ENCODE measurements at regions not wholly inside any gene's neighbourhood (a gene's known extent, or its start where the extent isn't known, plus 50 kb on each side); places are given as distances from the start of the nearest gene placed in this dataset.

- Histone ChIP-seq H3K4me3 (ENCODE audit: low read length in 3 of 3) (no peak overlapping the region), H3K9ac (ENCODE audit: low read length in 3 of 3) (no peak overlapping the region), H3K4me1 (ENCODE audit: control insufficient read depth in 2 of 3, insufficient read depth in 2 of 3, low read depth in 1 of 3, low read length in 3 of 3) (no peaks in the 10 kb centered on the region), H3K27me3 (ENCODE audit: control insufficient read depth, insufficient read depth, low read length) (no peaks in the 10 kb centered on the region), H3K9me3 (ENCODE audit: control insufficient read depth in 2 of 3, insufficient read depth in 1 of 3, low read length in 3 of 3) (no peaks in the 10 kb centered on the region), H3K27ac (ENCODE audit: low read depth in 2 of 2, low read length in 2 of 2) (no peak overlapping the region), H3K36me3 (ENCODE audit: control insufficient read depth in 2 of 3, insufficient read depth in 3 of 3, low read length in 3 of 3) (no peaks in the 10 kb centered on the region)
- no peak for FAIRE-seq
- no peak for TF ChIP-seq CTCF (IDR thresholded peaks at IDR 0.05; ENCODE audit: borderline replicate concordance, extremely low read depth, insufficient read depth)
- no peak for DNase-seq
- intact Hi-C loops (cut with DNase I) = no loop called here
Measured at GRCh38 chr2:106667478-106668070, 180.4 kb downstream of the CD8B2 start.

- intact Hi-C loops (cut with DNase I) = no loop called here
- no peak overlapping the region for H3K9ac ChIP-seq (ENCODE audit: low read length in 3 of 3)
- no peak for FAIRE-seq
Measured at GRCh38 chr2:106685180-106685897, 198.2 kb downstream of the CD8B2 start.

GRCh38 chr2:106686814-106687213, 199.2 kb downstream of the ST6GAL2 start:
- FAIRE-seq (no peak), DNase-seq (no peak)
- peaks cover 2 to 5% (median 2%) of the 10 kb centered on the region in 3 donors for H3K9me3 ChIP-seq (ENCODE audit: control insufficient read depth in 2 of 3, insufficient read depth in 1 of 3, low read length in 3 of 3)

More at GRCh38 chr2:106685180-106685897, 198.2 kb downstream of the CD8B2 start:
- Histone ChIP-seq H3K4me3 (ENCODE audit: low read length in 3 of 3) (no peak overlapping the region), H3K27ac (ENCODE audit: low read depth in 2 of 2, low read length in 2 of 2) (no peak overlapping the region), H3K27me3 (ENCODE audit: control insufficient read depth, insufficient read depth, low read length) (no peaks in the 10 kb centered on the region), H3K9me3 (ENCODE audit: control insufficient read depth in 2 of 3, insufficient read depth in 1 of 3, low read length in 3 of 3) (peaks cover 2 to 5% (median 2%) of the 10 kb centered on the region in 3 donors), H3K4me1 (ENCODE audit: control insufficient read depth in 2 of 3, insufficient read depth in 2 of 3, low read depth in 1 of 3, low read length in 3 of 3) (no peaks in the 10 kb centered on the region), H3K36me3 (ENCODE audit: control insufficient read depth in 2 of 3, insufficient read depth in 3 of 3, low read length in 3 of 3) (no peaks in the 10 kb centered on the region)
- no peak for DNase-seq
- no peak for TF ChIP-seq CTCF (IDR thresholded peaks at IDR 0.05; ENCODE audit: borderline replicate concordance, extremely low read depth, insufficient read depth)

More at GRCh38 chr2:106686814-106687213, 199.2 kb downstream of the ST6GAL2 start:
- H3K4me3 ChIP-seq (ENCODE audit: low read length in 3 of 3) = no peak overlapping the region
- H3K27ac ChIP-seq (ENCODE audit: low read depth in 2 of 2, low read length in 2 of 2) = no peak overlapping the region
- H3K4me1 ChIP-seq (ENCODE audit: control insufficient read depth in 2 of 3, insufficient read depth in 2 of 3, low read depth in 1 of 3, low read length in 3 of 3) = no peaks in the 10 kb centered on the region
- H3K36me3 ChIP-seq (ENCODE audit: control insufficient read depth in 2 of 3, insufficient read depth in 3 of 3, low read length in 3 of 3) = no peaks in the 10 kb centered on the region
- no peak overlapping the region for H3K9ac ChIP-seq (ENCODE audit: low read length in 3 of 3)
- TF ChIP-seq CTCF (IDR thresholded peaks at IDR 0.05; ENCODE audit: borderline replicate concordance, extremely low read depth, insufficient read depth) = no peak
- intact Hi-C loops (cut with DNase I) = no loop called here
- no peaks in the 10 kb centered on the region for H3K27me3 ChIP-seq (ENCODE audit: control insufficient read depth, insufficient read depth, low read length)
